DOHH2 (cell line): ENCODE measurements at regions not wholly inside any gene's neighbourhood (a gene's known extent, or its start where the extent isn't known, plus 50 kb on each side); places are given as distances from the start of the nearest gene placed in this dataset.

Source experiments
- EZH2phosphoT487 ChIP-seq: fragments of 200-600 bp; sonication (generic); IDR thresholded peaks from 2 replicates; pipeline ENCODE4 v1.6.1; 2017; ENCODE audit warnings: borderline replicate concordance, mild to moderate bottlenecking, antibody characterized with exemption, low read length, moderate library complexity, mixed read lengths
- TF ChIP-seq, protein P1 (sequence below): fragments of 200-600 bp; sonication (generic); IDR thresholded peaks from one replicate; pipeline ENCODE4 v1.5.1; 2014; ENCODE audit warnings: antibody characterized with exemption, mild to moderate bottlenecking, low read depth, low read length; ENCODE audit not compliant: poor library complexity, severe bottlenecking

DNA sequence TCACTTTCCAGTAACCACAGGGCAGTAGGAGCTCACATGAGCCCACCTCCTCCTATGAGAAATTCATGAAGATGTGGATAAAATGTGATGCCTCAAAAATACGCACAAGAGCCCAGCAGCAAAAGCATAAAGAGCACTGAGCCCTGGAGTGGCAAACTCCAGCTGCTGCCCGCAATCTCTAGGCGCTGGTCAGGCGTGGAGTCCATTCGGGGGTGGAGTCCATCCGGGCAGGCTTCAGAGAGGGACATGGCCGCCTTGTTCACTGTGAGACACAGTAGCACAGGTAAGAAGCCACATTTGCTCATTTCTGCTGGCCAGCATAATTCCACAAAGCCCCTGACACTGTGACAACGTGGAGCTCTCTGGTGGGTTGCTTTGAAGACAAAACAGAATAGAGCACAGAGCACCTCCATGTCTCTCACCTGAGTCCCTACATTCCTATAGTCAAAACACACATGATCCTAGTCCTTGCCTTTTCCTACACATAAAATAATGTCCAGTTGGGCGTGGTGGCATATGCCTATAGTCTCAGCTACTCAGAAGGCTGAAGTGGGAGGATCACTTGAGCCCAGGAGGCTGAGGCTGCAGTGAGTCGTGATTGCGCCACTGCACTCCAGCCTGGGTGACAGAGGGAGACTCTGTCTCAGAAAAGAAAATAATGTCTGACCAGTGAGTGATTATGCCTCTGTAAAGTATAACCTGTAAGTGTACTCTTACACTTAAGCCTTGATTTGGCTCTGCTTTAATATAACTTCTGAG, 365.2 kb downstream of the GADD45G start:
- TF ChIP-seq, protein P1, sequence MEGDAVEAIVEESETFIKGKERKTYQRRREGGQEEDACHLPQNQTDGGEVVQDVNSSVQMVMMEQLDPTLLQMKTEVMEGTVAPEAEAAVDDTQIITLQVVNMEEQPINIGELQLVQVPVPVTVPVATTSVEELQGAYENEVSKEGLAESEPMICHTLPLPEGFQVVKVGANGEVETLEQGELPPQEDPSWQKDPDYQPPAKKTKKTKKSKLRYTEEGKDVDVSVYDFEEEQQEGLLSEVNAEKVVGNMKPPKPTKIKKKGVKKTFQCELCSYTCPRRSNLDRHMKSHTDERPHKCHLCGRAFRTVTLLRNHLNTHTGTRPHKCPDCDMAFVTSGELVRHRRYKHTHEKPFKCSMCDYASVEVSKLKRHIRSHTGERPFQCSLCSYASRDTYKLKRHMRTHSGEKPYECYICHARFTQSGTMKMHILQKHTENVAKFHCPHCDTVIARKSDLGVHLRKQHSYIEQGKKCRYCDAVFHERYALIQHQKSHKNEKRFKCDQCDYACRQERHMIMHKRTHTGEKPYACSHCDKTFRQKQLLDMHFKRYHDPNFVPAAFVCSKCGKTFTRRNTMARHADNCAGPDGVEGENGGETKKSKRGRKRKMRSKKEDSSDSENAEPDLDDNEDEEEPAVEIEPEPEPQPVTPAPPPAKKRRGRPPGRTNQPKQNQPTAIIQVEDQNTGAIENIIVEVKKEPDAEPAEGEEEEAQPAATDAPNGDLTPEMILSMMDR, result no peak
- TF ChIP-seq EZH2phosphoT487, result no peak
